BJ (cell line): ENCODE measurements at regions not wholly inside any gene's neighbourhood (a gene's known extent, or its start where the extent isn't known, plus 50 kb on each side); places are given as distances from the start of the nearest gene placed in this dataset.

ENCODE experiments used
- CTCF ChIA-PET: fragments of 350-600 bp; formaldehyde crosslinking; extraction: SDS; loops from one replicate; lab custom pipeline; 2021; ENCODE audit warnings: antibody characterized with exemption, inconsistent platforms; lab: Yijun Ruan, JAX
- POLR2A ChIA-PET: fragments of 300-600 bp; sonication (Branson Sonifier 250); formaldehyde crosslinking; extraction: SDS; loops from one replicate; lab custom pipeline; 2021; ENCODE audit warnings: antibody characterized with exemption; lab: Charles Lee
- DNase-seq: peaks from one replicate; pipeline ENCODE4 v3.0.0-alpha.2; 2011; ENCODE audit warnings: low read depth
- H3K27me3 ChIP-seq: 2 replicates; pipeline ENCODE4 v1.6.0; 2011; ENCODE audit warnings: low read length; ENCODE audit not compliant: control insufficient read depth, insufficient read depth
- H3K36me3 ChIP-seq: 2 replicates; pipeline ENCODE4 v1.5.1; 2011; ENCODE audit warnings: low read length; ENCODE audit not compliant: control insufficient read depth, insufficient read depth
- H3K4me3 ChIP-seq: 2 replicates; pipeline ENCODE4 v1.5.1; 2011; ENCODE audit warnings: low read depth, mild to moderate bottlenecking, control low read depth, low read length
- TF ChIP-seq, protein P1 (sequence below): IDR thresholded peaks from 2 replicates; pipeline ENCODE4 v1.5.1; 2011; ENCODE audit warnings: low read depth, mild to moderate bottlenecking, control low read depth, inconsistent platforms, low read length, moderate library complexity; ENCODE audit not compliant: insufficient read depth

DNA sequence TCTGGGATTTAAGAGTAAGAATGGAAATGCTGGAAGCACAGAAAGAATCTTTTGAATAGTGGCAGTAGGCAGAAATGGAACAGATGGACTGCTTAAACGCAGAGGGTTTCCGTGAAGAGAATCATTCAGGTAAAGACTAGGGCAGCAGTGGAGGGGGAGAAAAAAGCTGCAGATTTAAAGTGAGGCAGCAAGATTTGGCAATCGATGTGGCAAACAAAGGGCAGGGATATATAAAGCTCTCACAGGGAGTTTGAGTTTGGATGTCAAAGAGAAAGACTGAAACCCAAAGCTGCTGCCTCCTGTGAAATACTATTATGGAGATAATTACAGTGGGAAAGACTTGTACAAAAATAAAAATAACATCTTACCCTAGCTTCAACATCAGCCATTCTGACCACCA is 384.0 kb downstream of the CENPC start:
- TF ChIP-seq, protein P1, sequence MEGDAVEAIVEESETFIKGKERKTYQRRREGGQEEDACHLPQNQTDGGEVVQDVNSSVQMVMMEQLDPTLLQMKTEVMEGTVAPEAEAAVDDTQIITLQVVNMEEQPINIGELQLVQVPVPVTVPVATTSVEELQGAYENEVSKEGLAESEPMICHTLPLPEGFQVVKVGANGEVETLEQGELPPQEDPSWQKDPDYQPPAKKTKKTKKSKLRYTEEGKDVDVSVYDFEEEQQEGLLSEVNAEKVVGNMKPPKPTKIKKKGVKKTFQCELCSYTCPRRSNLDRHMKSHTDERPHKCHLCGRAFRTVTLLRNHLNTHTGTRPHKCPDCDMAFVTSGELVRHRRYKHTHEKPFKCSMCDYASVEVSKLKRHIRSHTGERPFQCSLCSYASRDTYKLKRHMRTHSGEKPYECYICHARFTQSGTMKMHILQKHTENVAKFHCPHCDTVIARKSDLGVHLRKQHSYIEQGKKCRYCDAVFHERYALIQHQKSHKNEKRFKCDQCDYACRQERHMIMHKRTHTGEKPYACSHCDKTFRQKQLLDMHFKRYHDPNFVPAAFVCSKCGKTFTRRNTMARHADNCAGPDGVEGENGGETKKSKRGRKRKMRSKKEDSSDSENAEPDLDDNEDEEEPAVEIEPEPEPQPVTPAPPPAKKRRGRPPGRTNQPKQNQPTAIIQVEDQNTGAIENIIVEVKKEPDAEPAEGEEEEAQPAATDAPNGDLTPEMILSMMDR, result no peak
- CTCF ChIA-PET, result no interaction called here

DNA sequence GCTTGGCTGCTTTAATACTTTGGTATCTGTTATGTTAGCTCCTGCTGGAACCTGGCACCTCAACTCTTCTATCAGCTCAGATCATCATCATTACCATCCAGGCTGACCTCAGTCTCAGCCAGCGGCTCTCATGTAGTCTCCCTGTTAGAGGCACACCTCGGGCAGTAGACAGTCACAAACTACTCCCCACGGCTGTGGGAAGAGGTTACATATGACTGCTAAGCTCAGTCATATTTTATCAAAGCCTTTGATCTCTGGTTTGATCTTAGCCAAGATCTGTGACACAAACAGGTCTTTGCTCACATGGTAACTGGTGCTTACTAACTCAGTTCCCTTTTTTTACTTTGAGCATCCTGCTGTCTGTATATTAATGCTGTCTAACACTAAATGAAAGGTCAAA is 384.9 kb downstream of the CENPC start:
- ChIA-PET CTCF (no interaction called here), POLR2A (no interaction called here)
- Histone ChIP-seq H3K36me3 (no peaks in the 10 kb centered on the region), H3K27me3 (no peaks in the 10 kb centered on the region), H3K4me3 (no peak overlapping the region)
- DNase-seq, result no peak
- TF ChIP-seq, protein P1, result no peak

More for the DNA sequence above, 384.0 kb downstream of the CENPC start:
- Histone ChIP-seq H3K27me3 (no peaks in the 10 kb centered on the region), H3K36me3 (no peaks in the 10 kb centered on the region), H3K4me3 (no peak overlapping the region)
- no peak for DNase-seq
- POLR2A ChIA-PET, result no interaction called here

DNA sequence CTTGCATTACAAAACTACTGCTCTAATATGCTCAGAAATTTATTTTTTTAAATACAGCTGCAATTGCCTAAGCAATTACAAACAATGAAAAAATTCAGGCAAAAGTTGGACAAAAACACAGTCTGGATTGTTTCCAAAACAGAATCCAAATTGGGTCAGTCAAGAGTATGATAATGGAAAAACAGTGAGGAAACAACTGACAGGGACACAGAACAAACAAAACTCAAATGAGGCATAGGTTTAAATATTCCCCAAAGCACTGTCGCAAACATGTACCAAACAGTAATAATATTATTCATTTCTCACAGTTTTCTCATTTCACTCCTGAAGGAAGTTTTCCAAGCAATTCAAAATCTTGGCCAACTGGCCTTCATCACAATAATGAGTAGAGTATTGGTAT is 386.6 kb downstream of the CENPC start:
- no peak overlapping the region for H3K4me3 ChIP-seq
- ChIA-PET POLR2A (no interaction called here), CTCF (no interaction called here)
- TF ChIP-seq, protein P1, result no peak
- H3K27me3 ChIP-seq, result no peaks in the 10 kb centered on the region
- DNase-seq, result no peak
- no peaks in the 10 kb centered on the region for H3K36me3 ChIP-seq

DNA sequence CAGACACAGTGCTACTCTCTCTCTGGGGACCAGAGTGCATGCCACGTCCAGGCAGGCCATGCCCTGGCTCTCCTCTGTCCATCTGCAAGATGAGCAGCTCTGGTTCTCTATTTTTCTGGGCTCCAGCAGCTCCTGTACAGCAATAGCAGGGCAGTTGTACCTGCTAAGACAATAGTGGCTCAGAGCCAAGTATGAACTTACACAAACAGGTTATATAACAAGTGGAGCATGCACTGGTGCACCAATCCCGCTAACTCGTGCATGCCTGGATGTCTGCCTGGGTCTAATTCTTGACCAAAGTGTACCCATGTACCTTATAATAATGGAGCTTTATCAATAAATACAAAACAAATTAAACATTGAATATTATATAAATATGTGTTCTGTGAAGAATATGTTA is 392.3 kb downstream of the CENPC start:
- no peak for DNase-seq
- no peaks in the 10 kb centered on the region for H3K36me3 ChIP-seq
- POLR2A ChIA-PET, result no interaction called here
- H3K4me3 ChIP-seq, result no peak overlapping the region
- CTCF ChIA-PET, result no interaction called here
- TF ChIP-seq, protein P1, result no peak
- no peaks in the 10 kb centered on the region for H3K27me3 ChIP-seq

DNA sequence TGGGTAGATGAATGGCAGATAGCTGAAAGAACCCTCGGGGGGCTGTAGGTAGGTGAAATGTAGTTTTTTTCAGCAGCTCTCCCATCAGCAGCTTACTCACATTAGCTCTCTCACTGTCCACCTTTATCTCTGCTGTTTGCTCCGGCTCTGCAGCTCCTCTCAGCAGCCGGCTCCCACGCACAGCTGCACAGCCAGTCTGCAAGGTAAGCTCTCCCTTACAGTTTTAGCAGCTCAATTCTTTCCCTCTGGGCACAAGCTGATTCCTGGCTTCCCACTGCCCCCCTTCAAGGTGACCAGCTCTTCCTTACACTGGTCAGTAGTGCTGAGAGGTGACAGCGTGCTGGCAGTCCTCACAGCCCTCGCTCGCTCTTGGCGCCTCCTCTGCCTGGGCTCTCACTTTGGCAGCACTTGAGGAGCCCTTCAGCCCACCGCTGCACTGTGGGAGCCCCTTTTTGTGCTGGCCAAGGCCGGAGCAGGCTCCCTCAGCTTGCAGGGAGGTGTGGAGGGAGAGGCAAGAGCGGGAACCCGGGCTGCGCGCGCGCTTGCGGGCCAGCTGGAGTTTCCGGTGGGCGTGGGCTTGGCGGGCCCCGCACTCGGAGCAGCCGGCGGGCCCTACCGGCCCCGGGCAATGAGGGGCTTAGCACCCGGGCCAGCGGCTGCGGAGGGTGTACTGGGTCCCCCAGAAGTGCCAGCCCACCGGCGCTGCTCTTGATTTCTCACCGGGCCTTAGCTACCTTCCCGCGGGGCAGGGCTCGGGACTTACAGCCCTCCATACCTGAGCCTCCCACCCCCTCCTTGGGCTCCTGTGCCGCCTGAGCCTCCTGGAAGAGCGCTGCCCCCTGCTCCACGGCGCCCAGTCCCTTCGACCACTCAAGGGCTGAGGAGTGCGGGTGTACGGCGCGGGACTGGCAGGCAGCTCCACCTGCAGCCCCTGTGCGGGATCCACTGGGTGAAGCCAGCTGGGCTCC is 393.6 kb downstream of the CENPC start:
- CTCF ChIA-PET, result no interaction called here
- no peaks in the 10 kb centered on the region for H3K36me3 ChIP-seq
- H3K27me3 ChIP-seq, result no peaks in the 10 kb centered on the region
- POLR2A ChIA-PET, result no interaction called here
- TF ChIP-seq, protein P1, result no peak
- no peak overlapping the region for H3K4me3 ChIP-seq
- DNase-seq, result no peak
